Pancreas (tissue), 10 donors: ENCODE measurements at regions not wholly inside any gene's neighbourhood (a gene's known extent, or its start where the extent isn't known, plus 50 kb on each side); places are given as distances from the start of the nearest gene placed in this dataset.

Experiments
- ATAC-seq, 4 donors: fragments of 200-7000 bp; cut with Tn5 transposase; one replicate each; pipeline versions ENCODE4 v1.8.0 to v1.9.1; 2020; ENCODE audit warnings: mild to moderate bottlenecking in 4 of 4, moderate library complexity in 4 of 4
- DNase-seq, 6 donors: peaks; one replicate each; pipeline ENCODE4 v3.0.0-alpha.2; 2020
- FAIRE-seq: peaks from 2 replicates; lab custom pipeline; 2012; peaks lifted over from hg19 to GRCh38; lab: Jason Lieb, UNC
- H3K27ac ChIP-seq, 4 donors: fragments of 200-600 bp; sonication (generic); 1 replicate in 3 of 4; 2 replicates in 1 of 4; pipeline versions ENCODE4 v1.5.0 to v1.8.0; 2020
- H3K27me3 ChIP-seq, 4 donors: fragments of 200-600 bp; one replicate each; pipeline ENCODE4 v1.8.0; 2021
- H3K36me3 ChIP-seq, 3 donors: fragments of 200-600 bp; sonication (generic) in 1 of 3; one replicate each; pipeline versions ENCODE4 v1.5.0 to v1.8.0; 2020 to 2021
- H3K4me1 ChIP-seq, 3 donors: fragments of 200-600 bp; one replicate each; pipeline ENCODE4 v1.8.0; 2021
- H3K4me3 ChIP-seq, 4 donors: fragments of 200-600 bp; sonication (generic) in 2 of 4; one replicate each; pipeline versions ENCODE4 v1.5.0 to v1.8.0; 2020 to 2021
- H3K9me3 ChIP-seq, 4 donors: fragments of 200-600 bp; one replicate each; pipeline ENCODE4 v1.8.0; 2021
- CTCF ChIP-seq, 4 donors: fragments of 200-600 bp; sonication (generic) in 3 of 4; IDR thresholded peaks; one replicate each; pipeline versions ENCODE4 v1.5.0 to v1.8.0; 2021; ENCODE audit warnings: antibody characterized with exemption in 4 of 4
- WGBS, 2 donors: extraction: QIAGEN DNeasy Blood & Tissue Kit; methylation state at CpG; one replicate each; pipeline ENCODE4 v1.1.7; 2013; 5-methylcytosine and 5-hydroxymethylcytosine counted together
- intact Hi-C, 3 donors: fragments of 100-400 bp; cut with DNase I; formaldehyde crosslinking; loops; one replicate each; pipeline versions ENCODE4 v1.11.1 to v1.14.2; 2022
- donor health status: healthy with polysubstance abuse.
- donor health status: DM: no; HTN: no; CAD: no; lungs with moderate emphysema.
- donor health status: DM: no; HTN: no; CAD: no.
- donor health status: control.
- donor health status: control.
- donor health status: Bipolar disorder and iron deficiency.
- donor health status: DM: yes; HTN: yes; CAD: no.
- donor health status: DM: no; HTN: no; CAD: no.
- donor health status: DM: no; HTN: no; CAD: no.
- donor health status: DM: yes; HTN: yes; CAD: no.

- intact Hi-C loops, result no loop called here
- WGBS, 2 donors, result 27 to 35% methylated on average over 7 of the region's 7 CpGs
- peak in 2 of 4 donors; percentile 39 to 45 for ATAC-seq
- Histone ChIP-seq H3K27me3 (no peaks in the 10 kb centered on the region), H3K9me3 (no peaks in the 10 kb centered on the region), H3K27ac (no peak overlapping the region), H3K4me3 (no peak overlapping the region), H3K4me1 (no peaks in the 10 kb centered on the region), H3K36me3 (no peaks in the 10 kb centered on the region)
- no peak for TF ChIP-seq CTCF (IDR thresholded peaks at IDR 0.05)
- no peak for DNase-seq
- FAIRE-seq, result no peak
These were observed 462.5 kb upstream of the BTBD3 start for GRCh38 chr20:11454966-11455799.

- intact Hi-C loops, result no loop called here
- no peaks in the 10 kb centered on the region for H3K4me1 ChIP-seq
- no peak for ATAC-seq
- H3K4me3 ChIP-seq, result no peak overlapping the region
- no peaks in the 10 kb centered on the region for H3K36me3 ChIP-seq
- H3K27ac ChIP-seq, result no peak overlapping the region
- DNase-seq, result no peak
- 68 to 78% methylated on average over 5 of the region's 5 CpGs for WGBS, 2 donors
- no peaks in the 10 kb centered on the region for H3K9me3 ChIP-seq
- no peaks in the 10 kb centered on the region for H3K27me3 ChIP-seq
- FAIRE-seq, result no peak
- TF ChIP-seq CTCF (IDR thresholded peaks at IDR 0.05), result no peak
These were observed 460.2 kb upstream of the BTBD3 start for GRCh38 chr20:11457488-11457887.

- Histone ChIP-seq H3K4me1 (no peaks in the 10 kb centered on the region), H3K36me3 (no peaks in the 10 kb centered on the region), H3K27ac (no peak overlapping the region), H3K9me3 (no peaks in the 10 kb centered on the region), H3K4me3 (no peak overlapping the region), H3K27me3 (no peaks in the 10 kb centered on the region)
- ATAC-seq, result no peak
- intact Hi-C loops, result no loop called here
- 39 to 46% methylated on average over 2 of the region's 2 CpGs for WGBS, 2 donors
- no peak for DNase-seq
- no peak for FAIRE-seq
- TF ChIP-seq CTCF (IDR thresholded peaks at IDR 0.05), result no peak
These were observed 458.4 kb upstream of the BTBD3 start for GRCh38 chr20:11459090-11459890.

- H3K27ac ChIP-seq, result no peak overlapping the region
- no peaks in the 10 kb centered on the region for H3K9me3 ChIP-seq
- no peaks in the 10 kb centered on the region for H3K36me3 ChIP-seq
- H3K4me3 ChIP-seq, result no peak overlapping the region
- H3K27me3 ChIP-seq, result no peaks in the 10 kb centered on the region
- no peak for TF ChIP-seq CTCF (IDR thresholded peaks at IDR 0.05)
- intact Hi-C loops, result no loop called here
- H3K4me1 ChIP-seq, result no peaks in the 10 kb centered on the region
- ATAC-seq (no peak), FAIRE-seq (no peak), DNase-seq (no peak)
These were observed 450.3 kb upstream of the BTBD3 start for GRCh38 chr20:11467436-11467835.
